ENCODE measurements at regions not wholly inside any gene's neighbourhood (a gene's known extent, or its start where the extent isn't known, plus 50 kb on each side); places are given as distances from the start of the nearest gene placed in this dataset.

GRCh38 chr6:166862978-166863530 is 93.3 kb downstream of the RNASET2 start:
- TF ChIP-seq POLR2AphosphoS5 (IDR thresholded peaks at IDR 0.05; ENCODE audit: low read depth, low read length): no peak
- TF ChIP-seq POLR2A (IDR thresholded peaks at IDR 0.05; ENCODE audit: low read depth, low read length): no peak

Data from GM12892 (cell line).